ENCODE measurements at regions not wholly inside any gene's neighbourhood (a gene's known extent, or its start where the extent isn't known, plus 50 kb on each side); places are given as distances from the start of the nearest gene placed in this dataset.
"Not testable (repeated sequence)": the region's sequence is repeated elsewhere in the genome, so short reads cannot be mapped to it uniquely, and the experiment has no call there.

- Histone ChIP-seq H3K4me1 (ENCODE audit: insufficient read depth, low read length) (no peaks in the 10 kb centered on the region), H3K27me3 (ENCODE audit: insufficient read depth, low read length) (no peaks in the 10 kb centered on the region), H3K36me3 (ENCODE audit: insufficient read depth, low read length) (no peaks in the 10 kb centered on the region), H3K9me3 (ENCODE audit: low read length) (no peaks in the 10 kb centered on the region), H3K4me3 (ENCODE audit: low read length) (no peak overlapping the region), H2AFZ (ENCODE audit: low read depth, low read length) (no peak overlapping the region)
Measured at GRCh38 chr20:25985597-25985996, 288.9 kb upstream of the ZNF337 start.

GRCh38 chr20:25984933-25985332 lies 288.3 kb upstream of the ZNF337 start:
- no peaks in the 10 kb centered on the region for H3K9me3 ChIP-seq (ENCODE audit: low read length)
- H3K4me3 ChIP-seq (ENCODE audit: low read length) = no peak overlapping the region
- no peak overlapping the region for H2AFZ ChIP-seq (ENCODE audit: low read depth, low read length)
- no peaks in the 10 kb centered on the region for H3K36me3 ChIP-seq (ENCODE audit: insufficient read depth, low read length)
- no peaks in the 10 kb centered on the region for H3K27me3 ChIP-seq (ENCODE audit: insufficient read depth, low read length)
- no peaks in the 10 kb centered on the region for H3K4me1 ChIP-seq (ENCODE audit: insufficient read depth, low read length)

- not testable (repeated sequence) for H3K4me3 ChIP-seq (ENCODE audit: low read length); H3K4me1 ChIP-seq (ENCODE audit: insufficient read depth, low read length); H3K36me3 ChIP-seq (ENCODE audit: insufficient read depth, low read length); H3K27me3 ChIP-seq (ENCODE audit: insufficient read depth, low read length); H2AFZ ChIP-seq (ENCODE audit: low read depth, low read length); H3K9me3 ChIP-seq (ENCODE audit: low read length)
Measured at GRCh38 chr20:25982701-25983100, 286.0 kb upstream of the ZNF337 start.

GRCh38 chr20:25978450-25979190 lies 282.0 kb upstream of the ZNF337 start:
- H3K4me1 ChIP-seq (ENCODE audit: insufficient read depth, low read length); H3K4me3 ChIP-seq (ENCODE audit: low read length); H3K36me3 ChIP-seq (ENCODE audit: insufficient read depth, low read length); H3K9me3 ChIP-seq (ENCODE audit: low read length); H2AFZ ChIP-seq (ENCODE audit: low read depth, low read length); H3K27me3 ChIP-seq (ENCODE audit: insufficient read depth, low read length): not testable (repeated sequence)

- not testable (repeated sequence) for H3K27me3 ChIP-seq (ENCODE audit: insufficient read depth, low read length); H2AFZ ChIP-seq (ENCODE audit: low read depth, low read length); H3K9me3 ChIP-seq (ENCODE audit: low read length); H3K4me1 ChIP-seq (ENCODE audit: insufficient read depth, low read length); H3K36me3 ChIP-seq (ENCODE audit: insufficient read depth, low read length); H3K4me3 ChIP-seq (ENCODE audit: low read length)
Measured at GRCh38 chr20:25975816-25976215, 279.2 kb upstream of the ZNF337 start.

GRCh38 chr20:25965203-25965602 lies 268.6 kb upstream of the ZNF337 start:
- H3K27me3 ChIP-seq (ENCODE audit: insufficient read depth, low read length); H2AFZ ChIP-seq (ENCODE audit: low read depth, low read length); H3K9me3 ChIP-seq (ENCODE audit: low read length); H3K4me3 ChIP-seq (ENCODE audit: low read length); H3K4me1 ChIP-seq (ENCODE audit: insufficient read depth, low read length); H3K36me3 ChIP-seq (ENCODE audit: insufficient read depth, low read length): not testable (repeated sequence)

- H3K4me1 ChIP-seq (ENCODE audit: insufficient read depth, low read length); H3K9me3 ChIP-seq (ENCODE audit: low read length); H3K27me3 ChIP-seq (ENCODE audit: insufficient read depth, low read length); H3K36me3 ChIP-seq (ENCODE audit: insufficient read depth, low read length); H3K4me3 ChIP-seq (ENCODE audit: low read length); H2AFZ ChIP-seq (ENCODE audit: low read depth, low read length): not testable (repeated sequence)
Measured at GRCh38 chr20:25953876-25954275, 257.2 kb upstream of the ZNF337 start.

GRCh38 chr20:25935230-25935629 lies 238.6 kb upstream of the ZNF337 start:
- not testable (repeated sequence) for H3K4me1 ChIP-seq (ENCODE audit: insufficient read depth, low read length); H3K36me3 ChIP-seq (ENCODE audit: insufficient read depth, low read length); H3K27me3 ChIP-seq (ENCODE audit: insufficient read depth, low read length); H3K4me3 ChIP-seq (ENCODE audit: low read length); H3K9me3 ChIP-seq (ENCODE audit: low read length); H2AFZ ChIP-seq (ENCODE audit: low read depth, low read length)

- not testable (repeated sequence) for H3K9me3 ChIP-seq (ENCODE audit: low read length); H3K4me1 ChIP-seq (ENCODE audit: insufficient read depth, low read length); H3K36me3 ChIP-seq (ENCODE audit: insufficient read depth, low read length); H3K4me3 ChIP-seq (ENCODE audit: low read length); H3K27me3 ChIP-seq (ENCODE audit: insufficient read depth, low read length); H2AFZ ChIP-seq (ENCODE audit: low read depth, low read length)
Measured at GRCh38 chr20:25932806-25933205, 236.2 kb upstream of the ZNF337 start.

- not testable (repeated sequence) for H2AFZ ChIP-seq (ENCODE audit: low read depth, low read length); H3K4me3 ChIP-seq (ENCODE audit: low read length); H3K9me3 ChIP-seq (ENCODE audit: low read length); H3K36me3 ChIP-seq (ENCODE audit: insufficient read depth, low read length); H3K27me3 ChIP-seq (ENCODE audit: insufficient read depth, low read length); H3K4me1 ChIP-seq (ENCODE audit: insufficient read depth, low read length)
Measured at GRCh38 chr20:25932170-25932569, 235.5 kb upstream of the ZNF337 start.

- not testable (repeated sequence) for H3K4me1 ChIP-seq (ENCODE audit: insufficient read depth, low read length); H3K27me3 ChIP-seq (ENCODE audit: insufficient read depth, low read length); H2AFZ ChIP-seq (ENCODE audit: low read depth, low read length); H3K9me3 ChIP-seq (ENCODE audit: low read length); H3K4me3 ChIP-seq (ENCODE audit: low read length); H3K36me3 ChIP-seq (ENCODE audit: insufficient read depth, low read length)
Measured at GRCh38 chr20:25902321-25902720, 205.7 kb upstream of the ZNF337 start.

- H3K4me1 ChIP-seq (ENCODE audit: insufficient read depth, low read length); H3K4me3 ChIP-seq (ENCODE audit: low read length); H3K27me3 ChIP-seq (ENCODE audit: insufficient read depth, low read length); H3K9me3 ChIP-seq (ENCODE audit: low read length); H3K36me3 ChIP-seq (ENCODE audit: insufficient read depth, low read length); H2AFZ ChIP-seq (ENCODE audit: low read depth, low read length): not testable (repeated sequence)
Measured at GRCh38 chr20:25898663-25899062, 202.0 kb upstream of the ZNF337 start.

GRCh38 chr20:25879096-25879495 lies 182.4 kb upstream of the ZNF337 start:
- not testable (repeated sequence) for H3K4me3 ChIP-seq (ENCODE audit: low read length); H2AFZ ChIP-seq (ENCODE audit: low read depth, low read length); H3K4me1 ChIP-seq (ENCODE audit: insufficient read depth, low read length); H3K27me3 ChIP-seq (ENCODE audit: insufficient read depth, low read length); H3K36me3 ChIP-seq (ENCODE audit: insufficient read depth, low read length); H3K9me3 ChIP-seq (ENCODE audit: low read length)

- H2AFZ ChIP-seq (ENCODE audit: low read depth, low read length); H3K27me3 ChIP-seq (ENCODE audit: insufficient read depth, low read length): not testable (repeated sequence)
Measured at GRCh38 chr20:25868650-25868979, 172.0 kb upstream of the ZNF337 start.

More at GRCh38 chr20:25868650-25868979, 172.0 kb upstream of the ZNF337 start:
- H3K36me3 ChIP-seq (ENCODE audit: insufficient read depth, low read length); H3K4me1 ChIP-seq (ENCODE audit: insufficient read depth, low read length); H3K9me3 ChIP-seq (ENCODE audit: low read length); H3K4me3 ChIP-seq (ENCODE audit: low read length): not testable (repeated sequence)

Data from neuron (in vitro differentiated cells).